ENCODE measurements at regions not wholly inside any gene's neighbourhood (a gene's known extent, or its start where the extent isn't known, plus 50 kb on each side); places are given as distances from the start of the nearest gene placed in this dataset.

DNA sequence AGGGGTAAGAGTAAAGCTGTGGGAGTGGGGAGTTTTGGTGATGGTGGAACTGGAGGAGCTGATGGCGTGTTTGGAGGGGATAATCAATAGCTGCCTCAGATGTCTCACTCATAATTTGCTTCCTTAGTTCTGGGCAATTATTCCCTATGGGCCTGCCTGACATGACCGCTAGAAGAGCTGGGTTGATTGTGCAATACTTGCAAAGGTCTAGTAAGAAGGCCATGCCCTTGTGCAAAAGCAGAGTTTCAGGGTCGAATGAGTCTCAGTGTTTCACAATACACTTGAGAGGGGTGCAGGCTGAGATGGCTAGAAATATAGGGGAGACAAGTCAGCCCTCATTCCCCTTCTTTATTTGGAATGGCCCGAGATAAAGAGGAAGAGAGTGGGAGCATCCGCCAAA is 858.4 kb upstream of the POU3F4 start:
- TF ChIP-seq, protein P1, sequence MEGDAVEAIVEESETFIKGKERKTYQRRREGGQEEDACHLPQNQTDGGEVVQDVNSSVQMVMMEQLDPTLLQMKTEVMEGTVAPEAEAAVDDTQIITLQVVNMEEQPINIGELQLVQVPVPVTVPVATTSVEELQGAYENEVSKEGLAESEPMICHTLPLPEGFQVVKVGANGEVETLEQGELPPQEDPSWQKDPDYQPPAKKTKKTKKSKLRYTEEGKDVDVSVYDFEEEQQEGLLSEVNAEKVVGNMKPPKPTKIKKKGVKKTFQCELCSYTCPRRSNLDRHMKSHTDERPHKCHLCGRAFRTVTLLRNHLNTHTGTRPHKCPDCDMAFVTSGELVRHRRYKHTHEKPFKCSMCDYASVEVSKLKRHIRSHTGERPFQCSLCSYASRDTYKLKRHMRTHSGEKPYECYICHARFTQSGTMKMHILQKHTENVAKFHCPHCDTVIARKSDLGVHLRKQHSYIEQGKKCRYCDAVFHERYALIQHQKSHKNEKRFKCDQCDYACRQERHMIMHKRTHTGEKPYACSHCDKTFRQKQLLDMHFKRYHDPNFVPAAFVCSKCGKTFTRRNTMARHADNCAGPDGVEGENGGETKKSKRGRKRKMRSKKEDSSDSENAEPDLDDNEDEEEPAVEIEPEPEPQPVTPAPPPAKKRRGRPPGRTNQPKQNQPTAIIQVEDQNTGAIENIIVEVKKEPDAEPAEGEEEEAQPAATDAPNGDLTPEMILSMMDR (IDR thresholded peaks at IDR 0.05): no peak
- no peak for TF ChIP-seq ZFX (IDR thresholded peaks at IDR 0.05; ENCODE audit: borderline replicate concordance)
